ENCODE measurements at regions not wholly inside any gene's neighbourhood (a gene's known extent, or its start where the extent isn't known, plus 50 kb on each side); places are given as distances from the start of the nearest gene placed in this dataset.
A peak's percentile ranks its signal among the peaks of the same experiment; 100 is the strongest.

- no peak overlapping the region for H4K5ac ChIP-seq (ENCODE audit: insufficient read length, low read depth, low read length)
- H3K9me3 ChIP-seq (ENCODE audit: control insufficient read depth, low read depth, low read length): no peaks in the 10 kb centered on the region
- H4K20me1 ChIP-seq (ENCODE audit: control insufficient read depth, insufficient read depth, insufficient read length): no peaks in the 10 kb centered on the region
- H2BK15ac ChIP-seq (ENCODE audit: low read depth, low read length): no peak overlapping the region
- no peak overlapping the region for H2BK12ac ChIP-seq (ENCODE audit: insufficient read length, low read depth, low read length)
- H2BK5ac ChIP-seq (ENCODE audit: insufficient read length, low read length): no peak overlapping the region
- H3K27me3 Mint-ChIP-seq (ENCODE audit: low read depth): no peaks in the 10 kb centered on the region
- no peak for TF ChIP-seq CTCF (conservative IDR thresholded peaks at IDR 0.05)
- no peak overlapping the region for H2BK20ac ChIP-seq (ENCODE audit: low read depth, low read length, poor library complexity, severe bottlenecking)
- no peak overlapping the region for H2AK5ac ChIP-seq (ENCODE audit: insufficient read length, low read length)
- H3K4me1 ChIP-seq (ENCODE audit: insufficient read depth, low read length): peaks cover 2% of the 10 kb centered on the region; the same call in 1 of the 2 replicates
- no peak overlapping the region for H3K18ac ChIP-seq (ENCODE audit: insufficient read length, low read depth, low read length)
- no peaks in the 10 kb centered on the region for H3K79me2 ChIP-seq (ENCODE audit: insufficient read depth, low read length)
- H3K9me3 Mint-ChIP-seq: no peaks in the 10 kb centered on the region; a peak in 1 of 5 replicates
- no peak overlapping the region for H3K14ac ChIP-seq (ENCODE audit: insufficient read depth, low read length)
- H3K27ac ChIP-seq (ENCODE audit: insufficient read length, low read depth, low read length): no peak overlapping the region
- no peak overlapping the region for H4K91ac ChIP-seq (ENCODE audit: insufficient read length, low read depth, low read length)
- no peaks in the 10 kb centered on the region for H3K23me2 ChIP-seq (ENCODE audit: insufficient read length, low read depth, low read length, poor library complexity, severe bottlenecking)
- H3K9ac ChIP-seq (ENCODE audit: extremely low read depth, insufficient read length, low read length): no peak overlapping the region
- no peaks in the 10 kb centered on the region for H3K36me3 Mint-ChIP-seq (ENCODE audit: insufficient read depth in 1 of 3, low read depth in 3 of 3)
- no peaks in the 10 kb centered on the region for H3K79me1 ChIP-seq (ENCODE audit: insufficient read depth, low read depth, low read length, poor library complexity, severe bottlenecking)
- H3K23ac ChIP-seq (ENCODE audit: insufficient read length, low read depth, low read length): no peak overlapping the region
- peak; percentile 31 for DNase-seq
- H3K27me3 ChIP-seq (ENCODE audit: insufficient read depth, low read length): no peaks in the 10 kb centered on the region
- no peak overlapping the region for H3K4me2 ChIP-seq (ENCODE audit: insufficient read depth, insufficient read length, low read length)
- no peak overlapping the region for H3K4ac ChIP-seq (ENCODE audit: low read depth, low read length)
- H3K56ac ChIP-seq (ENCODE audit: insufficient read length, low read depth, low read length): no peak overlapping the region
- H4K8ac ChIP-seq (replicated peaks; ENCODE audit: insufficient read length, low read depth, low read length): no peak overlapping the region
- H2AFZ ChIP-seq (ENCODE audit: low read length): no peak overlapping the region
- H3K4me1 Mint-ChIP-seq: peaks cover 0 to 10% of the 10 kb centered on the region in 2 experiments; a peak in 3 of 4 replicates
- H3K4me3 Mint-ChIP-seq: no peak overlapping the region
- H3K27ac Mint-ChIP-seq: peak overlapping the region in 1 of 3 experiments; percentile 19; a peak in 3 of 7 replicates
- WGBS (ENCODE audit: extremely low coverage, insufficient read length, low lambda C conversion rate): no CpG with 5 or more reads among the region's 9 CpGs
- H3T11ph ChIP-seq (ENCODE audit: low read length): no peak overlapping the region
- H2BK120ac ChIP-seq (ENCODE audit: low read depth, low read length, poor library complexity, severe bottlenecking): no peak overlapping the region
Measured at GRCh38 chr2:18299423-18300212, 260.8 kb downstream of the RDH14 start.
